Left lobe of liver (tissue), 2 donors: ENCODE measurements at regions not wholly inside any gene's neighbourhood (a gene's known extent, or its start where the extent isn't known, plus 50 kb on each side); places are given as distances from the start of the nearest gene placed in this dataset.

Source experiments
- ATAC-seq: fragments of 200-7000 bp; cut with Tn5 transposase; one replicate; pipeline ENCODE4 v1.9.1; 2020; ENCODE audit warnings: mild to moderate bottlenecking, moderate library complexity
- DNase-seq: peaks from one replicate; pipeline ENCODE4 v3.0.0-alpha.2; 2020; ENCODE audit warnings: low spot score
- donor health status: DM: no; HTN: no; CAD: no; lungs with moderate emphysema.
- donor health status: DM: no; HTN: yes; CAD: no.

GRCh38 chr6:88388589-88388988 is 222.4 kb upstream of the CNR1 start:
- DNase-seq, result no peak
- ATAC-seq, result no peak

DNA sequence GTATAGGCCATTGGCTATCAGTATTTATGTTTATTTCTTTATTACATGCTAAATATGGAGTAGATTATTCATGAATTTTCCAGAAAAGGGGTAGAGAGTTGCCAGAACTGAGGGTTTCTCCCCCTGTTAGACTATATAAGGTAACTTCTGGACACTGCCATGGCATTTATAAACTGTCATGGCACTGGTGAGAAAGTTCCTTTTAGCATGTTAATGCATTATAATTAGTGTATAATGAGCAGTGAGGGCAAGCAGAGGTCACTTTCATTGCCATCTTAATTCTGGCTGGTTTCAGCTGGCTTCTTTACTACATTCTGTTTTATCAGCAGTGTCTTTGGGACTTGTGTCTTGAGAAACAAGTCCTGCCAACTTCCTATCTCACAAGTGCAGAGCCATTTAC is 220.0 kb upstream of the CNR1 start:
- DNase-seq (no peak), ATAC-seq (no peak)

DNA sequence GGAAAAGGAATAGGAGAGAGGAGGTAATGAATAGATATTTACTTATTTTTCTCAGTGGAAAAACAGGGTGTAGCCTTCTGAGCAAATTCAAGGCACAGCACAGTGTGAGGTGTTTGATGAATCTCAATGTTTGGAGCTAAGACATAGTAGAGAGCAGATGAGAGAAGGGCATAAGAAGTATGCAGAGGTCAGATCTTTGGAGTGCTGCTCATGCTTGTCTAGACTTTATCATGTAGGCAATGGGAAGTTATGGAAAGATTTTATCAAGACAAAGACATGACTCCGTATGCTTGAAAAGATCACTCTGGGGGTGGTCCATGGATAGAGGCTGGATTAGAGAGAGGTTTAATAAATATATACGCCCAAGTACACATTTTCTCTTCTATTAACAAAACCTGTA is 217.0 kb upstream of the CNR1 start:
- no peak for ATAC-seq
- DNase-seq, result no peak

DNA sequence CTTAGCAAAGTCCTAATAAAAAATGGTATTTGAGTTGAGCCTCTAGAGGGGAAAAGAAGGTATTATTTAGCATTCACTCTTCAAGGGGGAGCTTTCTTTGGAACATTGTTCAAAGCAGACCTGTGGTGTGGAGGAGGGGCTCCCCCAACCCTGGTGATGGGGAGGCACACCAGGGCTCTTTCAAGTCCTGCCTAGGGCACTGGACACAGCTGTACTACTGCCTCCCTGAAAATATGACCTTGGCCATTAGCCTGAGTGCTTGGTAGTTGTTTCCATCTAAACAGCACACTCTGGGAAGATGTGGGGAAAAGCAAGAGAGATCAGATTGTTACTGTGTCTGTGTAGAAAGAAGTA is 215.1 kb upstream of the CNR1 start:
- ATAC-seq, result no peak

GRCh38 chr6:88380618-88381288 is 214.6 kb upstream of the CNR1 start:
- ATAC-seq, result no peak
- DNase-seq, result no peak

More for the DNA sequence above, 215.1 kb upstream of the CNR1 start:
- no peak for DNase-seq

DNA sequence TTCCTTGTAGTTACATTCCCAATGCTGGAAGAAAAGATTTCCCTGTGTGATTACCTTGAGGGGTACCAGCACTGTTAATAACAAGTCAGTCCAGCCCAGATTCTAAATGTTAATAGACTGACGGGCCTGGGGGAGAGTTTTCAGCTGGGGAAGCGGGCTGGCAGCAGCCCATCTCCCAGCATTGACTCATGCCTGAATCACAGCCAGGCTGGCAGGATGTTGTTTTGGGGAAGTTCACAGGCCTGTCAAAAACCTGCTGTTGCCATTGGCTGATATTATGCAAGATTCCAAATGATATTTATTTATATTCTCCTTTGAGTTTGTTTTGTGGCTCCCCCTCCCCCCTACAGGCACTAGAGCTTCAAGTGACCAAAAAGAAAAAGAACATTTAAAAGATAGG is 213.9 kb upstream of the CNR1 start:
- ATAC-seq (peak; percentile 53), DNase-seq (peak; percentile 45)

DNA sequence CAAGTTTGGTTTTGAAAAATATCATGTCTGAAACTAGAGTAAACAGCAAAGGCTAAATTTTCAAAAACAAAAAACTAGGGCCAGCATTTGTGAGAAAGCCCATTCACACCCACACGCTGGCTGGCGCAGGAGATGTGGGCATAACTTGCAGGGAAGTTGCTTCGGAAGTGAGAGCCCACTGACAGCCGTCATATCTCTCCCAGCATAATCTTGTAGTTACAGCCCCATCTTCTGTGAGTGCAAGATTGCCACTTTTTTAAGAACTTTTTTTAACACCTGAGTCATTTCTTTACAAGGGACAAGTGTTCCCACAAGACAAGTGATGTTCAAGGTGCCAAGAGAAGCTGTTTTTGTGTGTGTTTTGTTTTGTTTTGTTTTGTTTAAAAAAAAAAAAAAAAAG is 212.5 kb upstream of the CNR1 start:
- DNase-seq, result no peak
- ATAC-seq, result no peak

- ATAC-seq (no peak), DNase-seq (no peak)
These were observed 211.9 kb upstream of the CNR1 start for GRCh38 chr6:88377976-88378568.

DNA sequence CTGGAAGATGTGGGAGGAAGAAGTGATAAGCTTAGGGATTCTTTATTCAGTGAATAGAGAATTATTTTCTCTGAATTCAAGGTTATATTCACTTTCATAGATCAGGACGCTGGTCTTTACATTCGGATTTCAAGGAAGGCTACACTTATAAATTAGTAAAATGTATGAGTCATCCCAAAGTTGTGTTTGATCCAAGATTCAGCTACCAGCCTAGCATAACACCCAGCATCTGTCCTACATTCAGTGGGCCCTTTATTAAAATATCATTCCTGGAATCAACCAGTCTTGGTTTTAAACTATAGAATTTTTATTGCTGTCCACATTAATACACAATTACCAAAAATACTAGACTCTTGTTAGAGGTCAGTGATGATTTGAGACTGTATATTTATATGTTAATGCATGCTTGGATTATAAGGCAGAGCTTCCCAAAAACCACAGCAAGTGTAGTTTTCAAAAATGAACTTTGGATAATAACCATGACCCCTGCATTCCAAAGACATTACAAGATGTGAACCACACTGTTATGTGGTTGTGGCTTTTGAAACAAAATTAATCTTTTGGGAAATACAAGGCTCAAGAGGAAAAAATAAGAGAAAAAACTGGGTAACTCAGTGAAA is 210.7 kb upstream of the CNR1 start:
- ATAC-seq, result no peak

GRCh38 chr6:88376197-88376596 is 210.1 kb upstream of the CNR1 start:
- no peak for ATAC-seq
- DNase-seq, result no peak

More for the DNA sequence above, 210.7 kb upstream of the CNR1 start:
- no peak for DNase-seq

GRCh38 chr6:88374553-88374952 is 208.4 kb upstream of the CNR1 start:
- ATAC-seq (no peak), DNase-seq (no peak)

DNA sequence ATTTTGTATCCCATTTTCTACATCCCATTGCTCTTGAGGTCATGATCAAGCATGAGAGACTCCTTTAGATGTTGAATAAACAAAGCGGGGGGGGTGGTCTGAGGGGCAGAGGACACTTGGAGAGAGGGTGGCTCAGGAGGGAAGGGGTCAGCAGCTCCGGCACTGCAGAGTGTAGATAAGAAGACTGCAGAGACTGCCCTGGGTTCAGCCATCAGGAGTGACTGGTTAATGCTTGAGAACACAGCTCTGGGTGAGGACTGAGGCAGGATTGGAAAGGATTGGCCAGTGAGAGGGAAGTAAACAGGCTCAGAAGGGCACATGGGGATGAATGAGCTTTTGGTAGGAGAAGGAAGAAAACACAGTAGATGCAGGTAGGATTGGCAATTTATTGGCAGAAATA is 205.3 kb upstream of the CNR1 start:
- no peak for ATAC-seq
- DNase-seq, result no peak

DNA sequence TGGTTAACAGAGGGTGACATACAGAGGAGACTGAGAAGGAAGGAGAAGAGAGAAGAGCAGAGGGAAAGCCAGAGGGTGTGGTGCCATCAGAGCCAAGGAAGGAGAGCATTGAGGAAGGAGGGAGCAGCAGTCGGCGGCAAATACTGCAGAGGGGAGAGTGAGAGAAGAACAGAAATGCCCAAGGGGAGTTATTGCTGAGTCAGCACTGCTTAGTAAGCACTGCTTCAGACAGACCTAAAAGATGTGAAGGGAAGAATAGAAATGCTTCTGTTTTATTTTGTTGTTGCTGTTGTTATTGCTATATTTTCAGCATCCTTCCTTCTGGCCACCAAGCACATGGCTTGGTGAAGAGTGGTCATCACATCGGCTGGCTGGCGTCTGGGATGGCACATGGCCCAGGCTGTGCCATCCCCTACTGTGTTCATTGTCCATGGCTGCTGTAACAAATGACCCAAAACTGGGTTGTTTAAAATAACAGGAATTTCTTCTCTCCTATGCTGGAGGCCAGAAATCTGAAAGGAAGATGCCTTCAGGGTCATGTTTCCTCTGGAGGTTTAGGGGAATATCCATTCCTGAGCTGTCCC is 204.1 kb upstream of the CNR1 start:
- DNase-seq, result no peak
- no peak for ATAC-seq

DNA sequence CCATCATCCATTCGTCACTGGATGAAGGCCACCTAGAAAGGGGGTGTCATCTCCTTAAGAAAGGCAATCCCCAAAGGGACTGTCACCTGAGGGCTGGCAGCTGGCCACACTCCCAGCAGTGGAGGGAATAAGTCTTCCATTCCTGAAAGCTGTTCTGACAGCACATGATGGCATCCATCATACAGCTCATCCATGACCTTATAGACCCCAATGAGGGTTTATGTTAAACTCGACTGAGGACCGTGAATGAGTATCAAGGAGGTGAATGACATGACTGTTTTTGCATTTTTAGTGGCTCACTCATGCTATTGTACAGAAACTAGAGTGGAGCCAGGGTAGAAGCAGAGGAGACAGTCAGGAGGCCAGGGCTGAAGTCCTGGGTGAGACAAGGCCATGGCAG is 203.1 kb upstream of the CNR1 start:
- no peak for DNase-seq
- ATAC-seq, result no peak

- ATAC-seq (no peak), DNase-seq (no peak)
These were observed 202.1 kb upstream of the CNR1 start for GRCh38 chr6:88368071-88368787.

DNA sequence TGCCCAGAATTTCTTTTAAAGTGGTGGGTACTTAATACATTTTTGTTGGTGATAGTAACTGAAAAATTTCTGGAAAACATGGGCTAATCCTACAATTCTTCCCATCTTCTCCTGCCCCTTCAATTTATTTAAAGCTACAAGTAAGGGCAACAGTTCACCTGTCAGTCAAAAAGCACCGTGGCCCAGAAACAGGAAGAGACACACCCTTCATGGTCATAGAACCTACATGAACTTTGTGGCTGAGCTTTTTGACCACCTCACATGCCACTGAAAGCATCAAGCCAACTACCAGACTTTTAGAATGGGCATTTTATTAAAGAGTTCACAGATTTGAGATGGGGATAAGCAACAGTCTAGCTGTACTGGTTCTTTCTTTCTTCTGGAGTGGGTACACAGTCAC is 201.1 kb upstream of the CNR1 start:
- DNase-seq (no peak), ATAC-seq (no peak)

GRCh38 chr6:88366672-88367071 is 200.5 kb upstream of the CNR1 start:
- DNase-seq (no peak), ATAC-seq (no peak)

DNA sequence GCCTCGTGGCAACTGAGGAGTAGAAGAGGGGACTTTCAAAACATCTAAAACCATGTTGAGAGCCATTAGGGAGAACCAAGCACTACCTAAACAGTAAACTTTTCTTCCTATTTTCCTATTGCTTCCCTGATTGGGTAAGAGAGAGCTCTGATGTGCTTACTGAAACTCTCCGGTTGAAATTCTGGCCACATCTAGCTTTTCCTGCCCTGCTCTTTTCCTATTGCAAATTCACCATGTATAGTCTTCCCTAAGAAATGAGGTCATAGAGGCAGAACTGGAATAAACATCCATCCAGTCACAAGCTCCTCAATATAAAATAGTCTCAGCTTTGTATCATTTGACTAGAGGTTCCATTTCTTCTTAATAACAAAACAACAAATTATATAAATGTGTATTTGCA is 199.5 kb upstream of the CNR1 start:
- DNase-seq (no peak), ATAC-seq (no peak)

GRCh38 chr6:88365230-88365629 is 199.1 kb upstream of the CNR1 start:
- DNase-seq (no peak), ATAC-seq (no peak)

- DNase-seq, result no peak
- ATAC-seq, result no peak
These were observed 195.6 kb upstream of the CNR1 start for GRCh38 chr6:88361754-88362153.

- no peak for DNase-seq
- ATAC-seq, result no peak
These were observed 195.2 kb upstream of the CNR1 start for GRCh38 chr6:88361298-88361697.
